ENCODE measurements at regions not wholly inside any gene's neighbourhood (a gene's known extent, or its start where the extent isn't known, plus 50 kb on each side); places are given as distances from the start of the nearest gene placed in this dataset.

GRCh38 chr2:122656403-122656802 lies 901.0 kb downstream of the TSN start:
- Histone ChIP-seq H3K27ac (ENCODE audit: low read depth in 2 of 2, low read length in 2 of 2) (no peak overlapping the region), H3K36me3 (ENCODE audit: control insufficient read depth in 2 of 2, insufficient read depth in 2 of 2, low read length in 2 of 2) (no peaks in the 10 kb centered on the region), H3K4me1 (ENCODE audit: control insufficient read depth in 2 of 2, insufficient read depth in 2 of 2, low read length in 2 of 2) (no peaks in the 10 kb centered on the region), H3K9ac (ENCODE audit: low read depth in 1 of 2, low read length in 2 of 2) (no peak overlapping the region), H3K4me3 (ENCODE audit: low read length in 2 of 2) (no peak overlapping the region), H3K27me3 (ENCODE audit: control insufficient read depth in 2 of 2, insufficient read depth in 2 of 2, low read length in 2 of 2) (no peaks in the 10 kb centered on the region), H3K9me3 (ENCODE audit: control insufficient read depth in 2 of 2, low read length in 2 of 2) (no peaks in the 10 kb centered on the region)

- H3K9ac ChIP-seq (ENCODE audit: low read depth in 1 of 2, low read length in 2 of 2) = no peak overlapping the region
- H3K27me3 ChIP-seq (ENCODE audit: control insufficient read depth in 2 of 2, insufficient read depth in 2 of 2, low read length in 2 of 2) = no peaks in the 10 kb centered on the region
- no peak overlapping the region for H3K4me3 ChIP-seq (ENCODE audit: low read length in 2 of 2)
- no peak overlapping the region for H3K27ac ChIP-seq (ENCODE audit: low read depth in 2 of 2, low read length in 2 of 2)
- H3K36me3 ChIP-seq (ENCODE audit: control insufficient read depth in 2 of 2, insufficient read depth in 2 of 2, low read length in 2 of 2) = no peaks in the 10 kb centered on the region
- no peaks in the 10 kb centered on the region for H3K4me1 ChIP-seq (ENCODE audit: control insufficient read depth in 2 of 2, insufficient read depth in 2 of 2, low read length in 2 of 2)
- no peaks in the 10 kb centered on the region for H3K9me3 ChIP-seq (ENCODE audit: control insufficient read depth in 2 of 2, low read length in 2 of 2)
These were observed 905.6 kb downstream of the TSN start for GRCh38 chr2:122660786-122661634.

GRCh38 chr2:122663620-122664019 lies 908.2 kb downstream of the TSN start:
- no peaks in the 10 kb centered on the region for H3K9me3 ChIP-seq (ENCODE audit: control insufficient read depth in 2 of 2, low read length in 2 of 2)
- no peaks in the 10 kb centered on the region for H3K36me3 ChIP-seq (ENCODE audit: control insufficient read depth in 2 of 2, insufficient read depth in 2 of 2, low read length in 2 of 2)
- H3K27me3 ChIP-seq (ENCODE audit: control insufficient read depth in 2 of 2, insufficient read depth in 2 of 2, low read length in 2 of 2) = no peaks in the 10 kb centered on the region
- no peaks in the 10 kb centered on the region for H3K4me1 ChIP-seq (ENCODE audit: control insufficient read depth in 2 of 2, insufficient read depth in 2 of 2, low read length in 2 of 2)
- H3K9ac ChIP-seq (ENCODE audit: low read depth in 1 of 2, low read length in 2 of 2) = no peak overlapping the region
- H3K27ac ChIP-seq (ENCODE audit: low read depth in 2 of 2, low read length in 2 of 2) = no peak overlapping the region
- no peak overlapping the region for H3K4me3 ChIP-seq (ENCODE audit: low read length in 2 of 2)

- H3K4me3 ChIP-seq (ENCODE audit: low read length in 2 of 2) = no peak overlapping the region
- no peaks in the 10 kb centered on the region for H3K36me3 ChIP-seq (ENCODE audit: control insufficient read depth in 2 of 2, insufficient read depth in 2 of 2, low read length in 2 of 2)
- no peak overlapping the region for H3K27ac ChIP-seq (ENCODE audit: low read depth in 2 of 2, low read length in 2 of 2)
- H3K27me3 ChIP-seq (ENCODE audit: control insufficient read depth in 2 of 2, insufficient read depth in 2 of 2, low read length in 2 of 2) = no peaks in the 10 kb centered on the region
- no peaks in the 10 kb centered on the region for H3K9me3 ChIP-seq (ENCODE audit: control insufficient read depth in 2 of 2, low read length in 2 of 2)
- no peaks in the 10 kb centered on the region for H3K4me1 ChIP-seq (ENCODE audit: control insufficient read depth in 2 of 2, insufficient read depth in 2 of 2, low read length in 2 of 2)
- H3K9ac ChIP-seq (ENCODE audit: low read depth in 1 of 2, low read length in 2 of 2) = no peak overlapping the region
These were observed 914.2 kb downstream of the TSN start for GRCh38 chr2:122669627-122670026.

- Histone ChIP-seq H3K36me3 (ENCODE audit: control insufficient read depth in 2 of 2, insufficient read depth in 2 of 2, low read length in 2 of 2) (no peaks in the 10 kb centered on the region), H3K4me1 (ENCODE audit: control insufficient read depth in 2 of 2, insufficient read depth in 2 of 2, low read length in 2 of 2) (no peaks in the 10 kb centered on the region), H3K27me3 (ENCODE audit: control insufficient read depth in 2 of 2, insufficient read depth in 2 of 2, low read length in 2 of 2) (no peaks in the 10 kb centered on the region), H3K27ac (ENCODE audit: low read depth in 2 of 2, low read length in 2 of 2) (no peak overlapping the region), H3K4me3 (ENCODE audit: low read length in 2 of 2) (no peak overlapping the region), H3K9me3 (ENCODE audit: control insufficient read depth in 2 of 2, low read length in 2 of 2) (no peaks in the 10 kb centered on the region), H3K9ac (ENCODE audit: low read depth in 1 of 2, low read length in 2 of 2) (no peak overlapping the region)
These were observed 915.4 kb downstream of the TSN start for GRCh38 chr2:122670897-122671296.

GRCh38 chr2:122680662-122681061 lies 925.2 kb downstream of the TSN start:
- H3K9ac ChIP-seq (ENCODE audit: low read depth in 1 of 2, low read length in 2 of 2) = no peak overlapping the region
- no peaks in the 10 kb centered on the region for H3K9me3 ChIP-seq (ENCODE audit: control insufficient read depth in 2 of 2, low read length in 2 of 2)
- H3K36me3 ChIP-seq (ENCODE audit: control insufficient read depth in 2 of 2, insufficient read depth in 2 of 2, low read length in 2 of 2) = no peaks in the 10 kb centered on the region
- H3K4me1 ChIP-seq (ENCODE audit: control insufficient read depth in 2 of 2, insufficient read depth in 2 of 2, low read length in 2 of 2) = no peaks in the 10 kb centered on the region
- H3K4me3 ChIP-seq (ENCODE audit: low read length in 2 of 2) = no peak overlapping the region
- no peak overlapping the region for H3K27ac ChIP-seq (ENCODE audit: low read depth in 2 of 2, low read length in 2 of 2)
- no peaks in the 10 kb centered on the region for H3K27me3 ChIP-seq (ENCODE audit: control insufficient read depth in 2 of 2, insufficient read depth in 2 of 2, low read length in 2 of 2)

- H3K36me3 ChIP-seq (ENCODE audit: control insufficient read depth in 2 of 2, insufficient read depth in 2 of 2, low read length in 2 of 2) = no peaks in the 10 kb centered on the region
- no peak overlapping the region for H3K4me3 ChIP-seq (ENCODE audit: low read length in 2 of 2)
- H3K9me3 ChIP-seq (ENCODE audit: control insufficient read depth in 2 of 2, low read length in 2 of 2) = no peaks in the 10 kb centered on the region
- no peak overlapping the region for H3K27ac ChIP-seq (ENCODE audit: low read depth in 2 of 2, low read length in 2 of 2)
- H3K27me3 ChIP-seq (ENCODE audit: control insufficient read depth in 2 of 2, insufficient read depth in 2 of 2, low read length in 2 of 2) = no peaks in the 10 kb centered on the region
- H3K4me1 ChIP-seq (ENCODE audit: control insufficient read depth in 2 of 2, insufficient read depth in 2 of 2, low read length in 2 of 2) = no peaks in the 10 kb centered on the region
- no peak overlapping the region for H3K9ac ChIP-seq (ENCODE audit: low read depth in 1 of 2, low read length in 2 of 2)
These were observed 926.2 kb downstream of the TSN start for GRCh38 chr2:122681626-122682025.

GRCh38 chr2:122682356-122682755 lies 926.9 kb downstream of the TSN start:
- Histone ChIP-seq H3K36me3 (ENCODE audit: control insufficient read depth in 2 of 2, insufficient read depth in 2 of 2, low read length in 2 of 2) (no peaks in the 10 kb centered on the region), H3K4me1 (ENCODE audit: control insufficient read depth in 2 of 2, insufficient read depth in 2 of 2, low read length in 2 of 2) (no peaks in the 10 kb centered on the region), H3K9me3 (ENCODE audit: control insufficient read depth in 2 of 2, low read length in 2 of 2) (no peaks in the 10 kb centered on the region), H3K27me3 (ENCODE audit: control insufficient read depth in 2 of 2, insufficient read depth in 2 of 2, low read length in 2 of 2) (no peaks in the 10 kb centered on the region), H3K27ac (ENCODE audit: low read depth in 2 of 2, low read length in 2 of 2) (no peak overlapping the region), H3K9ac (ENCODE audit: low read depth in 1 of 2, low read length in 2 of 2) (no peak overlapping the region), H3K4me3 (ENCODE audit: low read length in 2 of 2) (no peak overlapping the region)

GRCh38 chr2:122683018-122683417 lies 927.6 kb downstream of the TSN start:
- Histone ChIP-seq H3K36me3 (ENCODE audit: control insufficient read depth in 2 of 2, insufficient read depth in 2 of 2, low read length in 2 of 2) (no peaks in the 10 kb centered on the region), H3K4me3 (ENCODE audit: low read length in 2 of 2) (no peak overlapping the region), H3K27ac (ENCODE audit: low read depth in 2 of 2, low read length in 2 of 2) (no peak overlapping the region), H3K9ac (ENCODE audit: low read depth in 1 of 2, low read length in 2 of 2) (no peak overlapping the region), H3K27me3 (ENCODE audit: control insufficient read depth in 2 of 2, insufficient read depth in 2 of 2, low read length in 2 of 2) (no peaks in the 10 kb centered on the region), H3K9me3 (ENCODE audit: control insufficient read depth in 2 of 2, low read length in 2 of 2) (no peaks in the 10 kb centered on the region), H3K4me1 (ENCODE audit: control insufficient read depth in 2 of 2, insufficient read depth in 2 of 2, low read length in 2 of 2) (no peaks in the 10 kb centered on the region)

- Histone ChIP-seq H3K4me3 (ENCODE audit: low read length in 2 of 2) (no peak overlapping the region), H3K4me1 (ENCODE audit: control insufficient read depth in 2 of 2, insufficient read depth in 2 of 2, low read length in 2 of 2) (no peaks in the 10 kb centered on the region), H3K9ac (ENCODE audit: low read depth in 1 of 2, low read length in 2 of 2) (no peak overlapping the region), H3K27me3 (ENCODE audit: control insufficient read depth in 2 of 2, insufficient read depth in 2 of 2, low read length in 2 of 2) (no peaks in the 10 kb centered on the region), H3K27ac (ENCODE audit: low read depth in 2 of 2, low read length in 2 of 2) (no peak overlapping the region), H3K36me3 (ENCODE audit: control insufficient read depth in 2 of 2, insufficient read depth in 2 of 2, low read length in 2 of 2) (no peaks in the 10 kb centered on the region), H3K9me3 (ENCODE audit: control insufficient read depth in 2 of 2, low read length in 2 of 2) (no peaks in the 10 kb centered on the region)
These were observed 937.1 kb downstream of the TSN start for GRCh38 chr2:122692400-122693083.
